Sciatic nerve (tissue), 2 donors: ENCODE measurements at regions not wholly inside any gene's neighbourhood (a gene's known extent, or its start where the extent isn't known, plus 50 kb on each side); places are given as distances from the start of the nearest gene placed in this dataset.

ENCODE experiments used
- ATAC-seq: fragments of 200-7000 bp; cut with Tn5 transposase; one replicate; pipeline ENCODE4 v1.9.1; 2020; ENCODE audit warnings: mild to moderate bottlenecking, moderate library complexity
- DNase-seq: peaks from one replicate; pipeline ENCODE4 v3.0.0-alpha.2; 2020; ENCODE audit warnings: low spot score
- intact Hi-C: fragments of 100-400 bp; cut with DNase I; formaldehyde crosslinking; loops from one replicate; pipeline ENCODE4 v1.14.2; 2022
- donor health status: DM: no; HTN: no; CAD: no.
- donor health status: DM: no; HTN: no; CAD: no.

- DNase-seq = no peak
- ATAC-seq = no peak
- intact Hi-C loops = no loop called here
Measured at GRCh38 chr14:38110258-38110657, 97.4 kb upstream of the SSTR1 start.

- DNase-seq = no peak
- intact Hi-C loops = no loop called here
- ATAC-seq = no peak
Measured at GRCh38 chr14:38111046-38111445, 96.7 kb upstream of the SSTR1 start.

- ATAC-seq (no peak), DNase-seq (no peak)
- intact Hi-C loops = no loop called here
Measured at GRCh38 chr14:38113546-38113945, 94.2 kb upstream of the SSTR1 start.

- ATAC-seq (no peak), DNase-seq (no peak)
- intact Hi-C loops = no loop called here
Measured at GRCh38 chr14:38116895-38117294, 90.8 kb upstream of the SSTR1 start.

- ATAC-seq = no peak
- intact Hi-C loops = no loop called here
Measured at GRCh38 chr14:38120109-38120508, 87.6 kb upstream of the SSTR1 start.

GRCh38 chr14:38121320-38122020, 86.2 kb upstream of the SSTR1 start:
- DNase-seq (no peak), ATAC-seq (no peak)
- intact Hi-C loops = no loop called here

More at GRCh38 chr14:38120109-38120508, 87.6 kb upstream of the SSTR1 start:
- no peak for DNase-seq

GRCh38 chr14:38122241-38122640, 85.5 kb upstream of the SSTR1 start:
- intact Hi-C loops = no loop called here
- ATAC-seq (no peak), DNase-seq (no peak)

- DNase-seq = no peak
- intact Hi-C loops = no loop called here
- ATAC-seq = no peak
Measured at GRCh38 chr14:38124506-38124905, 83.2 kb upstream of the SSTR1 start.

- ATAC-seq = no peak
- no peak for DNase-seq
- intact Hi-C loops = no loop called here
Measured at GRCh38 chr14:38125481-38126037, 82.1 kb upstream of the SSTR1 start.

- ATAC-seq = no peak
- intact Hi-C loops = no loop called here
- no peak for DNase-seq
Measured at GRCh38 chr14:38127356-38127755, 80.3 kb upstream of the SSTR1 start.

- DNase-seq (no peak), ATAC-seq (no peak)
- intact Hi-C loops = no loop called here
Measured at GRCh38 chr14:38127784-38128183, 79.9 kb upstream of the SSTR1 start.

GRCh38 chr14:38128640-38129039, 79.1 kb upstream of the SSTR1 start:
- DNase-seq (no peak), ATAC-seq (no peak)
- intact Hi-C loops = no loop called here

GRCh38 chr14:38129192-38129591, 78.5 kb upstream of the SSTR1 start:
- ATAC-seq (no peak), DNase-seq (no peak)
- intact Hi-C loops = no loop called here

GRCh38 chr14:38129705-38130104, 78.0 kb upstream of the SSTR1 start:
- ATAC-seq = no peak
- intact Hi-C loops = no loop called here
- DNase-seq = no peak

GRCh38 chr14:38134416-38135030, 73.2 kb upstream of the SSTR1 start:
- intact Hi-C loops = no loop called here
- no peak for ATAC-seq

GRCh38 chr14:38135106-38135867, 72.4 kb upstream of the SSTR1 start:
- ATAC-seq = no peak
- intact Hi-C loops = no loop called here

More at GRCh38 chr14:38134416-38135030, 73.2 kb upstream of the SSTR1 start:
- DNase-seq = no peak

GRCh38 chr14:38137005-38137404, 70.7 kb upstream of the SSTR1 start:
- DNase-seq = no peak
- ATAC-seq = no peak
- intact Hi-C loops = no loop called here

More at GRCh38 chr14:38135106-38135867, 72.4 kb upstream of the SSTR1 start:
- no peak for DNase-seq

GRCh38 chr14:38138473-38139138, 69.1 kb upstream of the SSTR1 start:
- no peak for DNase-seq
- ATAC-seq = no peak
- intact Hi-C loops = no loop called here

- DNase-seq = no peak
- no peak for ATAC-seq
- intact Hi-C loops = no loop called here
Measured at GRCh38 chr14:38139926-38140325, 67.8 kb upstream of the SSTR1 start.
